ENCODE measurements at regions not wholly inside any gene's neighbourhood (a gene's known extent, or its start where the extent isn't known, plus 50 kb on each side); places are given as distances from the start of the nearest gene placed in this dataset.

- WGBS, 2 donors (ENCODE audit: low coverage in 1 of 2): 83 to 97% methylated on average over 2 of the region's 3 CpGs
These were observed 212.1 kb upstream of the GALNTL6 start for GRCh38 chr4:171601091-171601490.

DNA sequence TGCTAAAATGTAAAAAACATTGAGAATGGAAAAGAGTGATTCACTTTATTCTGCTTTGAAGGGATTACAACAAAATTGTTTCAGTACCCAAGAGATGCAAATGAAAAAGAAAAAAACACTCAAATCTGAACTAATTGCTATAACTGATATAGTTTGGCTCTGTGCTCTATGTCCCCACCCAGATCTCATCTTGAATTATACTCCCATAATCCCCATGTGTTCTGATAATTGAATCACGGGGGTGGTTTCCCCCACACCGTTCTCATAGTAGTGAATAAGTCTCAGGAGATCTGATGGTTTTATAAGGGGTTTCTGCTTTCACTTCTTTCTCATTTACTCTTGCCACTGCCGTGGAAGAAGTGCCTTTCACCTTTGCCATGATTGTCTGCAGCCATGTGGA lies 213.6 kb upstream of the GALNTL6 start:
- WGBS, 2 donors (ENCODE audit: low coverage in 1 of 2): 85 to 87% methylated on average over 3 of the region's 3 CpGs
- TF ChIP-seq EP300 (IDR thresholded peaks at IDR 0.05) (no peak), CTCF (IDR thresholded peaks at IDR 0.05) (no peak), POLR2AphosphoS5 (IDR thresholded peaks at IDR 0.05) (no peak), POLR2A (IDR thresholded peaks at IDR 0.05) (no peak)
- no peaks in the 10 kb centered on the region for H3K9me3 ChIP-seq
- H3K36me3 ChIP-seq: no peaks in the 10 kb centered on the region
- no peak for ATAC-seq
- H3K27me3 ChIP-seq: peaks cover 4% of the 10 kb centered on the region
- no peaks in the 10 kb centered on the region for H3K4me1 ChIP-seq
- no peak overlapping the region for H3K27ac ChIP-seq
- no peak overlapping the region for H3K4me3 ChIP-seq

More at GRCh38 chr4:171601091-171601490, 212.1 kb upstream of the GALNTL6 start:
- no peak overlapping the region for H3K4me3 ChIP-seq
- H3K27me3 ChIP-seq: no peaks in the 10 kb centered on the region
- no peak for ATAC-seq
- H3K27ac ChIP-seq: no peak overlapping the region
- no peaks in the 10 kb centered on the region for H3K4me1 ChIP-seq
- TF ChIP-seq CTCF (IDR thresholded peaks at IDR 0.05): no peak
- TF ChIP-seq POLR2A (IDR thresholded peaks at IDR 0.05): no peak
- TF ChIP-seq POLR2AphosphoS5 (IDR thresholded peaks at IDR 0.05): no peak
- no peak for TF ChIP-seq EP300 (IDR thresholded peaks at IDR 0.05)
- H3K9me3 ChIP-seq: no peaks in the 10 kb centered on the region
- no peaks in the 10 kb centered on the region for H3K36me3 ChIP-seq

DNA sequence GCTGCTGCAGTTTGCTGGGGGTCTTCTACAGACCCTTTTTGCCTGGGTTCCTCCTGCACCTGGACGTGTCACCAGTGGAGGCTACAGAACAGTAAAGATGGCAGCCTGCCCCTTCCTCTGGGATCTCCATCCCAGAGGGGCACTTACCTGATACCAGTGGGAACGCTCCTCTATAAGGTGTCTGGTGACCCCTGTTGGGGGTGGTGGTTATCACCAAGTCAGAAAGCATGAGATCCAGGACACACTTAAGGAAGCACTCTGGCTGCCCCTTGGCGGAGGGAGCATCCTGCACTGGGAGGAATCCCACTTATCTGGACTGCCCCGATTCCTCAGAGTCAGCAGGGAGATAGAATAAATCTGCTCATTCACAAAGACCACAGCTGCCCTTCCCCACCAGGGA lies 218.9 kb upstream of the GALNTL6 start:
- TF ChIP-seq POLR2A (IDR thresholded peaks at IDR 0.05) (no peak), EP300 (IDR thresholded peaks at IDR 0.05) (no peak), CTCF (IDR thresholded peaks at IDR 0.05) (no peak), POLR2AphosphoS5 (IDR thresholded peaks at IDR 0.05) (no peak)
- H3K4me3 ChIP-seq: no peak overlapping the region
- H3K27me3 ChIP-seq: peaks cover 6% of the 10 kb centered on the region
- WGBS, 2 donors (ENCODE audit: low coverage in 1 of 2): 100% methylated on average over 1 of the region's 4 CpGs; no CpG with 5 or more reads in 1 of the 2 donors
- no peak overlapping the region for H3K27ac ChIP-seq
- no peak for ATAC-seq
- no peaks in the 10 kb centered on the region for H3K36me3 ChIP-seq
- H3K9me3 ChIP-seq: no peaks in the 10 kb centered on the region
- H3K4me1 ChIP-seq: no peaks in the 10 kb centered on the region

GRCh38 chr4:171590716-171591115 lies 222.5 kb upstream of the GALNTL6 start:
- Histone ChIP-seq H3K36me3 (no peaks in the 10 kb centered on the region), H3K9me3 (no peaks in the 10 kb centered on the region), H3K27me3 (peaks cover 6% of the 10 kb centered on the region), H3K4me3 (no peak overlapping the region), H3K27ac (no peak overlapping the region), H3K4me1 (no peaks in the 10 kb centered on the region)
- WGBS, 2 donors (ENCODE audit: low coverage in 1 of 2): 42 to 48% methylated on average over 2 of the region's 2 CpGs
- TF ChIP-seq POLR2A (IDR thresholded peaks at IDR 0.05) (no peak), CTCF (IDR thresholded peaks at IDR 0.05) (no peak), EP300 (IDR thresholded peaks at IDR 0.05) (no peak), POLR2AphosphoS5 (IDR thresholded peaks at IDR 0.05) (no peak)
- no peak for ATAC-seq

DNA sequence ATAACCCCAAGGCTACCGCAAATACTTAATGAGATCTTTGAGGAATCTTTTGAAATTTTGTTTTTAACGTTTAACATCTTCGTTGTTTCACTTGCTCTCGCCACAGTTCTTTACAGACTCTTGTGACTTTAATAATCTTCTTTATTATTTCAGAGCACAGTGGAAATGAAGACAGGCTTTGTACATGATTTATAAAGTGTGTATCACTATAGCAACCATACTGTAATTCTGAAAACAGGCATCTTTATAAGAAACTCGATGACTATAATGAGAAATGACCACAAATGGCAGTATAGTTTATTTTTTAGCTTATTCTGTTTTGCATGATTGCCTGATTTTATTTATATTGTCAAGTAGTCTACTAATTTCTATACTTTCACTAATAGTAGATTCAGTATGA lies 224.4 kb upstream of the GALNTL6 start:
- Histone ChIP-seq H3K4me1 (no peaks in the 10 kb centered on the region), H3K9me3 (no peaks in the 10 kb centered on the region), H3K36me3 (no peaks in the 10 kb centered on the region), H3K4me3 (no peak overlapping the region), H3K27me3 (no peaks in the 10 kb centered on the region), H3K27ac (no peak overlapping the region)
- WGBS, 2 donors (ENCODE audit: low coverage in 1 of 2): 71 to 75% methylated on average over 5 of the region's 5 CpGs
- ATAC-seq: no peak
- no peak for TF ChIP-seq POLR2AphosphoS5 (IDR thresholded peaks at IDR 0.05)
- no peak for TF ChIP-seq EP300 (IDR thresholded peaks at IDR 0.05)
- TF ChIP-seq POLR2A (IDR thresholded peaks at IDR 0.05): no peak
- TF ChIP-seq CTCF (IDR thresholded peaks at IDR 0.05): no peak

Data from gastroesophageal sphincter (tissue), 4 donors.